GM23248 (cell line): ENCODE measurements at regions not wholly inside any gene's neighbourhood (a gene's known extent, or its start where the extent isn't known, plus 50 kb on each side); places are given as distances from the start of the nearest gene placed in this dataset.

Experiments used
- EZH2 ChIP-seq: fragments of 200-600 bp; sonication (generic); IDR thresholded peaks from 2 replicates; pipeline ENCODE4 v1.6.1; 2018; ENCODE audit warnings: antibody characterized with exemption, mild to moderate bottlenecking; ENCODE audit not compliant: insufficient read depth, poor library complexity, severe bottlenecking
- EZH2phosphoT487 ChIP-seq: fragments of 200-600 bp; sonication (generic); IDR thresholded peaks from 2 replicates; pipeline ENCODE4 v1.6.1; 2018; ENCODE audit warnings: antibody characterized with exemption, moderate library complexity, mild to moderate bottlenecking, low read depth; ENCODE audit not compliant: insufficient read depth

DNA sequence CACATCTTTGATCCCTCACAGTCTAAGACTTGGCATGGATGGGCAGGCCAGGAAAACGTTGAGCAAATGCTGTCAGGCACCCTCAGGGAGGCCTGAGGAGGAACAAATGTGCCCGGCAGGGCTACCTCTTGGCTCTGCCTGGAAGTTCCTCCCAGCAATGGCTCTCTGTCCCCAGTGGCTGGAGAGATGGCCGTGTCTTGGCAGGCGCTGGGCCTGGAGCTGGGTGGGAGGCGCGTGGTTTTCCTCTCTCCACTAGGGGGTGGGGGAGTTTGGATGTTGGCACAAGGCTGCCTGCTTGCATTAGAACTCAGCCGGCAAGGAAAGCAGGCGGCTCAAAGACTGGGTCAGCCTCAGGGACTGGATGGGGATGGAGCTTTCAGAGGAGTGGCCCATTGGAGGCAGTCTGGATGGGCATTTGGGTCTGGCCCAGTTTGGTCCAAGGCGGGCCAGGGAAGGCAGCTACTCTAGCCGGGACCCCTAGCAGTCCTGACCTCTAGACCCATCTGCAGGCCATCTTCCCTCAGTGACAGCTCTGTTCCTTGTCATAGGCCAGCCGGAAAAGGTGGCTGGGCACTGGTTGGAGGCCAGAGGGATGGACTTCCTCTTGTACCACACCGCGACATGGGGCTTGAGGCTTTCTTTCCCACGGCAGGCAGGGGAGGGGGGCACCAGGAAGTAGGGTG, 68.2 kb upstream of the STC2 start:
- TF ChIP-seq EZH2phosphoT487 (no peak), EZH2 (no peak)
